ENCODE measurements at regions not wholly inside any gene's neighbourhood (a gene's known extent, or its start where the extent isn't known, plus 50 kb on each side); places are given as distances from the start of the nearest gene placed in this dataset.
"Not testable (repeated sequence)": the region's sequence is repeated elsewhere in the genome, so short reads cannot be mapped to it uniquely, and the experiment has no call there.

- Histone ChIP-seq H3K4me3 (ENCODE audit: low read depth, low read length) (no peak overlapping the region), H3K36me3 (ENCODE audit: control insufficient read depth, insufficient read depth, low read length) (no peaks in the 10 kb centered on the region), H3K9me3 (ENCODE audit: control insufficient read depth, insufficient read depth, low read depth, low read length) (peaks cover 4% of the 10 kb centered on the region; the same call in 1 of the 2 replicates), H3K27me3 (ENCODE audit: control insufficient read depth, insufficient read depth, low read length) (peaks cover 3% of the 10 kb centered on the region; the same call in 1 of the 2 replicates), H3K27ac (ENCODE audit: low read depth, low read length) (no peak overlapping the region), H3K9ac (ENCODE audit: low read length) (no peak overlapping the region), H3K4me1 (ENCODE audit: control insufficient read depth, insufficient read depth, low read length) (peaks cover 18% of the 10 kb centered on the region)
These were observed 50.2 kb upstream of the FGF3 start for GRCh38 chr11:69869311-69869939.

DNA sequence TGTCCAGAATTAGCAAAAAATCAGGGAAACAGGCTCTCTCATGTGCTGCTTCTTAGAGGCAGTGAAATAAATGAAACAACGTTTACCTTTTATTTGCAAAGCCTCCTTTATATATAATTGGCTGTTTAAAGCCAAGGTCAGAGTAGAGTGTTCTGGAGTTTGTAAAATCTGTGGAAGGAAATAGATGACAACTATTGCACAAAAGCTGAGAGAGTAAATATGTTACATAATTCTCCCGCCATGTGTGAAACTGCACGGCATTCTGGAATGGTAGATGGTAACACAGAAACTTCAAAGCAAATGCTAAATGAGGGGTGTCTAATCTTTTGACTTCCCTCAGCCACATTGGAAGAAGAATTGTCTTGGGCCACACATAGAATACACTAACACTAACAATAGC is 51.5 kb upstream of the FGF3 start:
- Histone ChIP-seq H3K27me3 (ENCODE audit: control insufficient read depth, insufficient read depth, low read length) (0 out of 2 replicates have a peak, but pooled peaks cover 3% of the 10 kb centered on the region), H3K4me1 (ENCODE audit: control insufficient read depth, insufficient read depth, low read length) (peaks cover 28% of the 10 kb centered on the region), H3K36me3 (ENCODE audit: control insufficient read depth, insufficient read depth, low read length) (no peaks in the 10 kb centered on the region), H3K4me3 (ENCODE audit: low read depth, low read length) (no peak overlapping the region), H3K9me3 (ENCODE audit: control insufficient read depth, insufficient read depth, low read depth, low read length) (peaks cover 4% of the 10 kb centered on the region; the same call in 1 of the 2 replicates), H3K9ac (ENCODE audit: low read length) (no peak overlapping the region), H3K27ac (ENCODE audit: low read depth, low read length) (no peak overlapping the region)

DNA sequence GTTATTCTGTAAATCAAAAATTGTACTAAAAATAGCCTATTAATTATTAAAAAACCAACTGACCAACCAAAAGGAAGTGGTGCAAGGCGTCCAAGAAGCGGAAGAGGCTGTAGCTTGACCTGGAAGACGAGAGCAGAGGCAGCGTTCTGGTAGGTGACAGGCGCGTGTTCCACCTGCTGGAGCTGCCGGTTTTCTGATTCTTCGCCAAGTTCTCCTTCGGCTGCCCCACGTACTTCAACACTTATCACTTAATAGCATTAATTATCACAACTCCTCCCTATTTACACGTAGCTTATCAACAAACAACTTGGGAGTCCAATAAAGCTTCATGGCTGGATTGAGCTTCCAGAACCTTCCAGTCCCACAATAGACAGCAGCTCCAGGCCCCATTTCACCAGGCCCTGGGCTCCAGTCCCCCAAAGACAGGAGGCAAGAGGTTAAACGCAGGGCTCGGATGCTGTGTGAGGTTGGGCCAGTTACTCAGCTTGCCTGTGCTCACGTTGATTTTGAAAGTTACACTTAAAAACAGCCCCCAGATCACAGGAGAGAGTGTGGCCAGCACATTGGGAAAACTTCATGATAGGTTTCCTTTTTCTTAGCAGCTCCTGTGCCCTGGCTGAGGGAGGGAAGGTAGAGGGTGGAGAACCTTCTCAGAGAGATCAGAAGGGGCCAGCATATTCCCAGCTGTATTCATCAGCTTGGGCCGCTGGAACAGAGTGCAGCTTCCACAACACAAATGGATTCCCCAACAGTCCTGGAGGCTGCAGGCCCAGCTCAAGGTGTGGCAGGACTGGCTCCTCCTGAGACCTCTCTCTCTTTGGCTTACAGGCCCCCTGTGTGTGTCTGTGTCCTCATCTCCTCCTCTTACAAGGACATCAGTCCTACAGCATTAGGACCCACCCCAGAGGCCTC is 54.2 kb upstream of the FGF3 start:
- Histone ChIP-seq H3K4me3 (ENCODE audit: low read depth, low read length) (no peak overlapping the region), H3K9ac (ENCODE audit: low read length) (no peak overlapping the region), H3K27ac (ENCODE audit: low read depth, low read length) (no peak overlapping the region), H3K27me3 (ENCODE audit: control insufficient read depth, insufficient read depth, low read length) (no peaks in the 10 kb centered on the region), H3K9me3 (ENCODE audit: control insufficient read depth, insufficient read depth, low read depth, low read length) (peaks cover 4% of the 10 kb centered on the region; the same call in 1 of the 2 replicates), H3K4me1 (ENCODE audit: control insufficient read depth, insufficient read depth, low read length) (peaks cover 14% of the 10 kb centered on the region), H3K36me3 (ENCODE audit: control insufficient read depth, insufficient read depth, low read length) (no peaks in the 10 kb centered on the region)

GRCh38 chr11:69874178-69874983 is 55.2 kb upstream of the FGF3 start:
- Histone ChIP-seq H3K36me3 (ENCODE audit: control insufficient read depth, insufficient read depth, low read length) (no peaks in the 10 kb centered on the region), H3K9ac (ENCODE audit: low read length) (no peak overlapping the region), H3K9me3 (ENCODE audit: control insufficient read depth, insufficient read depth, low read depth, low read length) (peaks cover 4% of the 10 kb centered on the region; the same call in 1 of the 2 replicates), H3K27ac (ENCODE audit: low read depth, low read length) (no peak overlapping the region), H3K4me3 (ENCODE audit: low read depth, low read length) (no peak overlapping the region), H3K27me3 (ENCODE audit: control insufficient read depth, insufficient read depth, low read length) (no peaks in the 10 kb centered on the region), H3K4me1 (ENCODE audit: control insufficient read depth, insufficient read depth, low read length) (peaks cover 10% of the 10 kb centered on the region; the same call in 1 of the 2 replicates)

GRCh38 chr11:69874984-69875624 is 55.9 kb upstream of the FGF3 start:
- Histone ChIP-seq H3K9ac (ENCODE audit: low read length) (no peak overlapping the region), H3K27ac (ENCODE audit: low read depth, low read length) (no peak overlapping the region), H3K4me3 (ENCODE audit: low read depth, low read length) (no peak overlapping the region), H3K27me3 (ENCODE audit: control insufficient read depth, insufficient read depth, low read length) (no peaks in the 10 kb centered on the region), H3K9me3 (ENCODE audit: control insufficient read depth, insufficient read depth, low read depth, low read length) (peaks cover 4% of the 10 kb centered on the region; the same call in 1 of the 2 replicates), H3K36me3 (ENCODE audit: control insufficient read depth, insufficient read depth, low read length) (no peaks in the 10 kb centered on the region), H3K4me1 (ENCODE audit: control insufficient read depth, insufficient read depth, low read length) (peaks cover 17% of the 10 kb centered on the region; the same call in 1 of the 2 replicates)

DNA sequence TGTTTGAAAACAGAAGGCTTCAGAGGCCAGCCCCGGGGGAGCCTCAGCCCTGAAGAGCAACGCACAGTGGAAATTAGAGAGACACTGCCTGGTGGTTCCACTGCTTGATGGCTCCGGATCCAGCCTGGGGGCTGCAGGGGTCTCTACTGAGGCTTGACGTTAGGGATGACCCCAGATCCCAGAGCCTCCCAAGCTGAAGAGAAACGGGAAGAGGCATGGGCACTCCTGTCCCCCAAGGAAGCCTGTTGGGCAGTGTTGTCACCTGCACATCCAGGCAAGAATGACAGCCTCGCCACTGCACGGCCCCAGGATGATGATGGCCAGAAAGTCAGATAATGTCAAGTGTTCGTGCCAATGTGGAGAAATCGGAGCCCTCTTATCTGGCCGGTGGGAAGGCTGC is 56.8 kb upstream of the FGF3 start:
- peaks cover 17% of the 10 kb centered on the region; the same call in 1 of the 2 replicates for H3K4me1 ChIP-seq (ENCODE audit: control insufficient read depth, insufficient read depth, low read length)
- no peaks in the 10 kb centered on the region for H3K27me3 ChIP-seq (ENCODE audit: control insufficient read depth, insufficient read depth, low read length)
- no peaks in the 10 kb centered on the region for H3K36me3 ChIP-seq (ENCODE audit: control insufficient read depth, insufficient read depth, low read length)
- no peak overlapping the region for H3K4me3 ChIP-seq (ENCODE audit: low read depth, low read length)
- H3K9me3 ChIP-seq (ENCODE audit: control insufficient read depth, insufficient read depth, low read depth, low read length) = peaks cover 4% of the 10 kb centered on the region; the same call in 1 of the 2 replicates
- no peak overlapping the region for H3K9ac ChIP-seq (ENCODE audit: low read length)
- H3K27ac ChIP-seq (ENCODE audit: low read depth, low read length) = no peak overlapping the region

DNA sequence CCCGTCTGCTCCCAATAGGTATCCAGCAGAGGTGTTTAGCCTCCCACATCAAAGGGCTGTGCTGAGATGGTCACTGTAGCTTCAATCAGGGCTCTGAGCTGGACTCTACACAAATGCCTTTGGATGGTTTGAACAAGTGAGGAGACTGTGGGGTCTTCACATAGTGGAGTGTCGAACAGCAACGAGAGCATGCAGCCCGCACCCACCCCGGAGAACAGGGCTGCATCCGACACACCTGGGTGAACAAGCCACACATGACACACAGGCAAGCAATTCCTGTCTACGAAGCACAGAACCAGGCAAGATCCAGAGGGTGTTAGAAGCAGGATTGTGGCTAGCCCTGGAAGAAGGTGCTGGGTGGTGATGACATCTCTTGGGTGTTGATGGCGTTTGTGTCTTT is 58.0 kb upstream of the FGF3 start:
- Histone ChIP-seq H3K9ac (ENCODE audit: low read length) (no peak overlapping the region), H3K9me3 (ENCODE audit: control insufficient read depth, insufficient read depth, low read depth, low read length) (no peaks in the 10 kb centered on the region), H3K4me1 (ENCODE audit: control insufficient read depth, insufficient read depth, low read length) (peaks cover 20% of the 10 kb centered on the region; the same call in 1 of the 2 replicates), H3K27me3 (ENCODE audit: control insufficient read depth, insufficient read depth, low read length) (no peaks in the 10 kb centered on the region; the same call in 1 of the 2 replicates), H3K27ac (ENCODE audit: low read depth, low read length) (no peak overlapping the region), H3K36me3 (ENCODE audit: control insufficient read depth, insufficient read depth, low read length) (no peaks in the 10 kb centered on the region), H3K4me3 (ENCODE audit: low read depth, low read length) (no peak overlapping the region)

- not testable (repeated sequence) for H3K9me3 ChIP-seq (ENCODE audit: control insufficient read depth, insufficient read depth, low read depth, low read length); H3K27me3 ChIP-seq (ENCODE audit: control insufficient read depth, insufficient read depth, low read length); H3K4me3 ChIP-seq (ENCODE audit: low read depth, low read length); H3K9ac ChIP-seq (ENCODE audit: low read length); H3K36me3 ChIP-seq (ENCODE audit: control insufficient read depth, insufficient read depth, low read length); H3K27ac ChIP-seq (ENCODE audit: low read depth, low read length)
- H3K4me1 ChIP-seq (ENCODE audit: control insufficient read depth, insufficient read depth, low read length) = peaks cover 20% of the 10 kb centered on the region; the same call in 1 of the 2 replicates
These were observed 58.5 kb upstream of the FGF3 start for GRCh38 chr11:69877704-69878103.

DNA sequence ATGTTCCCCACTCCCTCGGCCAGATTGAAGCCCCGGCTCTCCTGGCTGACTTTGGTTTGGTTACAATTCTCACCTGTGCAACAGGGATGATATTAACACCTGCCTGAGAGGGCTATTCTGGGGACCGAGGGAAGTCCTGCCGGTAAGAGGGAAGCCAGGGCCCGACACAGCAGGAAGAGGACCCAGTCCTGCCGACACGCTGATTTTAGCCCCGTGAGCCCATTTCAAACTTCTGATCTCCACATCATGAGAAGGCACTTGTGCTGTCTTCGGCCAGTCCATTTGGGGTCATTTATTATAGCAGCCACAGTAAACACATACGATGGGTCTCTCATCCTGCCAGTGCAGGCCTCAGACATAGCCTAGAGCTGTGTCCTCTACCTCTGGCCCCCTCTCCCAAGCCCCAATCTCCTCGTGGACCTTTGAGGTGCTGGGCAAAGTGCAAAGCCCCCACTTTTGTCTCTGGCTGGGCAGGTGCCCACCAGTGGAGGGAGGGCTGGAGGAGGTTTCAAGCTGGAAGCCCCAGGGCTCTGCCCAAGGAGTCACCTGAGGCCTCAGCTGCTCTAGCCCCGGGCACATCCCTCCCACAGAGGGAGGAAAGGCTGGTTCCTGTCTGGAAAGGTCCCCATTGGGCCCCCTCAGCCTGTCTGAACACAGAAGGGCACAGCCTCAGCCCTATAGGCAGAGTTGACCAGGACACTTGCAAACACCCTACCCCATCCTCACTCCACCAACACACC is 59.1 kb upstream of the FGF3 start:
- no peak overlapping the region for H3K27ac ChIP-seq (ENCODE audit: low read depth, low read length)
- peaks cover 20% of the 10 kb centered on the region; the same call in 1 of the 2 replicates for H3K4me1 ChIP-seq (ENCODE audit: control insufficient read depth, insufficient read depth, low read length)
- no peaks in the 10 kb centered on the region; the same call in 1 of the 2 replicates for H3K27me3 ChIP-seq (ENCODE audit: control insufficient read depth, insufficient read depth, low read length)
- no peak overlapping the region for H3K9ac ChIP-seq (ENCODE audit: low read length)
- H3K4me3 ChIP-seq (ENCODE audit: low read depth, low read length) = no peak overlapping the region
- H3K36me3 ChIP-seq (ENCODE audit: control insufficient read depth, insufficient read depth, low read length) = no peaks in the 10 kb centered on the region
- H3K9me3 ChIP-seq (ENCODE audit: control insufficient read depth, insufficient read depth, low read depth, low read length) = no peaks in the 10 kb centered on the region
